H1 (cell line): ENCODE measurements at regions not wholly inside any gene's neighbourhood (a gene's known extent, or its start where the extent isn't known, plus 50 kb on each side); places are given as distances from the start of the nearest gene placed in this dataset.

ENCODE experiments used
- BACH1 ChIP-seq: IDR thresholded peaks from 2 replicates; pipeline ENCODE4 v1.6.1; 2012; ENCODE audit warnings: low read length, improper control_type of control experiment
- CBX5 ChIP-seq: fragments of 300-800, 300-1000 bp; sonication (generic); IDR thresholded peaks from 2 replicates; pipeline ENCODE4 v1.7.1; 2016; ENCODE audit warnings: antibody characterized with exemption, low read length, low read depth
- MAFK ChIP-seq: IDR thresholded peaks from 2 replicates; pipeline ENCODE4 v1.6.1; 2012; ENCODE audit warnings: low read depth, mild to moderate bottlenecking, improper control_type of control experiment, low read length
- RFX5 ChIP-seq: IDR thresholded peaks from 2 replicates; pipeline ENCODE4 v1.6.1; 2011; ENCODE audit warnings: low read depth, low read length, improper control_type of control experiment, borderline replicate concordance
- TCF12 ChIP-seq: IDR thresholded peaks from 2 replicates; pipeline ENCODE4 v1.6.1; 2011; ENCODE audit warnings: low read depth, mild to moderate bottlenecking, low read length
- TEAD4 ChIP-seq: IDR thresholded peaks from 2 replicates; pipeline ENCODE4 v1.6.1; 2012; ENCODE audit warnings: low read depth, low read length, inconsistent platforms, mixed read lengths
- TF ChIP-seq, protein P1 (sequence below): IDR thresholded peaks from 2 replicates; pipeline ENCODE4 v1.6.1; 2012; ENCODE audit warnings: inconsistent platforms
- TF ChIP-seq, protein P2 (sequence below): fragments of 300-600 bp; sonication (generic); IDR thresholded peaks from 2 replicates; pipeline ENCODE4 v1.7.1; 2012; ENCODE audit warnings: low read length, moderate library complexity, mild to moderate bottlenecking, inconsistent platforms; ENCODE audit not compliant: insufficient replicate concordance

GRCh38 chr7:416761-417624, 102.7 kb downstream of the PDGFA start (continued):
- TF ChIP-seq CBX5 (no peak), RFX5 (no peak), MAFK (no peak), TEAD4 (no peak), TCF12 (no peak), BACH1 (no peak)
- TF ChIP-seq, protein P1, sequence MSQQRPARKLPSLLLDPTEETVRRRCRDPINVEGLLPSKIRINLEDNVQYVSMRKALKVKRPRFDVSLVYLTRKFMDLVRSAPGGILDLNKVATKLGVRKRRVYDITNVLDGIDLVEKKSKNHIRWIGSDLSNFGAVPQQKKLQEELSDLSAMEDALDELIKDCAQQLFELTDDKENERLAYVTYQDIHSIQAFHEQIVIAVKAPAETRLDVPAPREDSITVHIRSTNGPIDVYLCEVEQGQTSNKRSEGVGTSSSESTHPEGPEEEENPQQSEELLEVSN: no peak
- TF ChIP-seq, protein P2, sequence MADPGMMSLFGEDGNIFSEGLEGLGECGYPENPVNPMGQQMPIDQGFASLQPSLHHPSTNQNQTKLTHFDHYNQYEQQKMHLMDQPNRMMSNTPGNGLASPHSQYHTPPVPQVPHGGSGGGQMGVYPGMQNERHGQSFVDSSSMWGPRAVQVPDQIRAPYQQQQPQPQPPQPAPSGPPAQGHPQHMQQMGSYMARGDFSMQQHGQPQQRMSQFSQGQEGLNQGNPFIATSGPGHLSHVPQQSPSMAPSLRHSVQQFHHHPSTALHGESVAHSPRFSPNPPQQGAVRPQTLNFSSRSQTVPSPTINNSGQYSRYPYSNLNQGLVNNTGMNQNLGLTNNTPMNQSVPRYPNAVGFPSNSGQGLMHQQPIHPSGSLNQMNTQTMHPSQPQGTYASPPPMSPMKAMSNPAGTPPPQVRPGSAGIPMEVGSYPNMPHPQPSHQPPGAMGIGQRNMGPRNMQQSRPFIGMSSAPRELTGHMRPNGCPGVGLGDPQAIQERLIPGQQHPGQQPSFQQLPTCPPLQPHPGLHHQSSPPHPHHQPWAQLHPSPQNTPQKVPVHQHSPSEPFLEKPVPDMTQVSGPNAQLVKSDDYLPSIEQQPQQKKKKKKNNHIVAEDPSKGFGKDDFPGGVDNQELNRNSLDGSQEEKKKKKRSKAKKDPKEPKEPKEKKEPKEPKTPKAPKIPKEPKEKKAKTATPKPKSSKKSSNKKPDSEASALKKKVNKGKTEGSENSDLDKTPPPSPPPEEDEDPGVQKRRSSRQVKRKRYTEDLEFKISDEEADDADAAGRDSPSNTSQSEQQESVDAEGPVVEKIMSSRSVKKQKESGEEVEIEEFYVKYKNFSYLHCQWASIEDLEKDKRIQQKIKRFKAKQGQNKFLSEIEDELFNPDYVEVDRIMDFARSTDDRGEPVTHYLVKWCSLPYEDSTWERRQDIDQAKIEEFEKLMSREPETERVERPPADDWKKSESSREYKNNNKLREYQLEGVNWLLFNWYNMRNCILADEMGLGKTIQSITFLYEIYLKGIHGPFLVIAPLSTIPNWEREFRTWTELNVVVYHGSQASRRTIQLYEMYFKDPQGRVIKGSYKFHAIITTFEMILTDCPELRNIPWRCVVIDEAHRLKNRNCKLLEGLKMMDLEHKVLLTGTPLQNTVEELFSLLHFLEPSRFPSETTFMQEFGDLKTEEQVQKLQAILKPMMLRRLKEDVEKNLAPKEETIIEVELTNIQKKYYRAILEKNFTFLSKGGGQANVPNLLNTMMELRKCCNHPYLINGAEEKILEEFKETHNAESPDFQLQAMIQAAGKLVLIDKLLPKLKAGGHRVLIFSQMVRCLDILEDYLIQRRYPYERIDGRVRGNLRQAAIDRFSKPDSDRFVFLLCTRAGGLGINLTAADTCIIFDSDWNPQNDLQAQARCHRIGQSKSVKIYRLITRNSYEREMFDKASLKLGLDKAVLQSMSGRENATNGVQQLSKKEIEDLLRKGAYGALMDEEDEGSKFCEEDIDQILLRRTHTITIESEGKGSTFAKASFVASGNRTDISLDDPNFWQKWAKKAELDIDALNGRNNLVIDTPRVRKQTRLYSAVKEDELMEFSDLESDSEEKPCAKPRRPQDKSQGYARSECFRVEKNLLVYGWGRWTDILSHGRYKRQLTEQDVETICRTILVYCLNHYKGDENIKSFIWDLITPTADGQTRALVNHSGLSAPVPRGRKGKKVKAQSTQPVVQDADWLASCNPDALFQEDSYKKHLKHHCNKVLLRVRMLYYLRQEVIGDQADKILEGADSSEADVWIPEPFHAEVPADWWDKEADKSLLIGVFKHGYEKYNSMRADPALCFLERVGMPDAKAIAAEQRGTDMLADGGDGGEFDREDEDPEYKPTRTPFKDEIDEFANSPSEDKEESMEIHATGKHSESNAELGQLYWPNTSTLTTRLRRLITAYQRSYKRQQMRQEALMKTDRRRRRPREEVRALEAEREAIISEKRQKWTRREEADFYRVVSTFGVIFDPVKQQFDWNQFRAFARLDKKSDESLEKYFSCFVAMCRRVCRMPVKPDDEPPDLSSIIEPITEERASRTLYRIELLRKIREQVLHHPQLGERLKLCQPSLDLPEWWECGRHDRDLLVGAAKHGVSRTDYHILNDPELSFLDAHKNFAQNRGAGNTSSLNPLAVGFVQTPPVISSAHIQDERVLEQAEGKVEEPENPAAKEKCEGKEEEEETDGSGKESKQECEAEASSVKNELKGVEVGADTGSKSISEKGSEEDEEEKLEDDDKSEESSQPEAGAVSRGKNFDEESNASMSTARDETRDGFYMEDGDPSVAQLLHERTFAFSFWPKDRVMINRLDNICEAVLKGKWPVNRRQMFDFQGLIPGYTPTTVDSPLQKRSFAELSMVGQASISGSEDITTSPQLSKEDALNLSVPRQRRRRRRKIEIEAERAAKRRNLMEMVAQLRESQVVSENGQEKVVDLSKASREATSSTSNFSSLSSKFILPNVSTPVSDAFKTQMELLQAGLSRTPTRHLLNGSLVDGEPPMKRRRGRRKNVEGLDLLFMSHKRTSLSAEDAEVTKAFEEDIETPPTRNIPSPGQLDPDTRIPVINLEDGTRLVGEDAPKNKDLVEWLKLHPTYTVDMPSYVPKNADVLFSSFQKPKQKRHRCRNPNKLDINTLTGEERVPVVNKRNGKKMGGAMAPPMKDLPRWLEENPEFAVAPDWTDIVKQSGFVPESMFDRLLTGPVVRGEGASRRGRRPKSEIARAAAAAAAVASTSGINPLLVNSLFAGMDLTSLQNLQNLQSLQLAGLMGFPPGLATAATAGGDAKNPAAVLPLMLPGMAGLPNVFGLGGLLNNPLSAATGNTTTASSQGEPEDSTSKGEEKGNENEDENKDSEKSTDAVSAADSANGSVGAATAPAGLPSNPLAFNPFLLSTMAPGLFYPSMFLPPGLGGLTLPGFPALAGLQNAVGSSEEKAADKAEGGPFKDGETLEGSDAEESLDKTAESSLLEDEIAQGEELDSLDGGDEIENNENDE: no peak
